Kidney epithelial cell (primary cell): ENCODE measurements at regions not wholly inside any gene's neighbourhood (a gene's known extent, or its start where the extent isn't known, plus 50 kb on each side); places are given as distances from the start of the nearest gene placed in this dataset.
A peak's percentile ranks its signal among the peaks of the same experiment; 100 is the strongest.

Experiments
- DNase-seq: peaks from one replicate; pipeline ENCODE4 v3.0.0-alpha.2; 2010; ENCODE audit warnings: low read depth
- H3K27me3 ChIP-seq: 2 replicates; pipeline ENCODE4 v1.6.0; 2011; ENCODE audit warnings: low read length; ENCODE audit not compliant: control insufficient read depth, insufficient read depth
- H3K36me3 ChIP-seq: 2 replicates; pipeline ENCODE4 v1.5.1; 2011; ENCODE audit warnings: low read length; ENCODE audit not compliant: control insufficient read depth, insufficient read depth
- H3K4me3 ChIP-seq: 2 replicates; pipeline ENCODE4 v1.5.1; 2011; ENCODE audit warnings: low read depth, mild to moderate bottlenecking, control low read depth, low read length
- TF ChIP-seq, protein P1 (sequence below): IDR thresholded peaks from 2 replicates; pipeline ENCODE4 v1.5.1; 2011; ENCODE audit warnings: mild to moderate bottlenecking, moderate library complexity, low read length, control low read depth, inconsistent platforms; ENCODE audit not compliant: insufficient read depth, poor library complexity, severe bottlenecking

DNA sequence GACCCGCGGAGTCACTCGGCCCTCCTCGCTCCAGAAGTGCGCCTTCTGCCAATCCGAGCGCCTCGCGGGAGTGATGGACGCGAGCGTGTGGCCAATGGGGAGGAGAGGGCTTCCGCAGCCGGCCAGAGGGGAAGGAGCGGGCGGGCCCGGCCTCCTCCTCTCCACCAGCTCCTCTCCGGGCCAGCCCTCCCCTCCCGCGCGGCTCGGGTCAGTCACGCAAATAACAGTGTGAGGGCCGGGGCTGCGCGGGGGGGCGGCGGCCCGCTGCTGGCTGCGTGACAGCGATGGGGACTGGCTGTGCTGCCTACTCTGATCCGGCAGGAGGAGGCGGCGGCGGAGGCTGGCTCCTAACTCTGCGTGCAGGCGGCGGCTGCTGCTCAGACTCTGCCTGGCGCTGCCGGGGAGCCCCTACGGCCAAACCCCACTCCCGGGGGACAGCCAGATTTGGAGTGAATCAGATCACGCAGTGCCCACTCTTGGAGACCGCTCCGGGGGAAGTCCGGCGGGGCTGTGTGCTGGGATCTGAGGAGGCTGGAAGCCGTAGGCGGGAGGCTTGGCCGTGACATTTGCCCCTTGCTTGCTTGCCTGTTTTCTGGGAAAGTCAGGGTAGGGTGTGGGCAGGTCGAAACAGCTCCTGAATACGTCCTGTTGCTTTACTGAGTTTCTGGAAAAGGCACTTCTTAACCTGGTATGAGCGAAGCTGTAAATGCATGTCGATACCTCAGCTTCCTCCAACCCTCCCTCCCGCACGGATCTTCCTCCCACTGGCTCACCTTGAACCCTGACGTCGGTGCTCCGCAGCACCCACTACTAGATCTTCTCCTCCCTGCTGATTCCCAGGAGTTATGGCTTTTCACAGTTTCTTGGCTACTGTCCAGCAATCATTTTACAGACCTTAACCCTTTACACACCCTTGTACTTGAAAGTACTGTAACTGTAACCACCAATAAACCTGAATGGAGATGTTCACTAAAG, 97.9 kb upstream of the SERTAD2 start:
- Histone ChIP-seq H3K4me3 (peak overlapping the region; percentile 47), H3K36me3 (no peaks in the 10 kb centered on the region), H3K27me3 (no peaks in the 10 kb centered on the region)
- TF ChIP-seq, protein P1, sequence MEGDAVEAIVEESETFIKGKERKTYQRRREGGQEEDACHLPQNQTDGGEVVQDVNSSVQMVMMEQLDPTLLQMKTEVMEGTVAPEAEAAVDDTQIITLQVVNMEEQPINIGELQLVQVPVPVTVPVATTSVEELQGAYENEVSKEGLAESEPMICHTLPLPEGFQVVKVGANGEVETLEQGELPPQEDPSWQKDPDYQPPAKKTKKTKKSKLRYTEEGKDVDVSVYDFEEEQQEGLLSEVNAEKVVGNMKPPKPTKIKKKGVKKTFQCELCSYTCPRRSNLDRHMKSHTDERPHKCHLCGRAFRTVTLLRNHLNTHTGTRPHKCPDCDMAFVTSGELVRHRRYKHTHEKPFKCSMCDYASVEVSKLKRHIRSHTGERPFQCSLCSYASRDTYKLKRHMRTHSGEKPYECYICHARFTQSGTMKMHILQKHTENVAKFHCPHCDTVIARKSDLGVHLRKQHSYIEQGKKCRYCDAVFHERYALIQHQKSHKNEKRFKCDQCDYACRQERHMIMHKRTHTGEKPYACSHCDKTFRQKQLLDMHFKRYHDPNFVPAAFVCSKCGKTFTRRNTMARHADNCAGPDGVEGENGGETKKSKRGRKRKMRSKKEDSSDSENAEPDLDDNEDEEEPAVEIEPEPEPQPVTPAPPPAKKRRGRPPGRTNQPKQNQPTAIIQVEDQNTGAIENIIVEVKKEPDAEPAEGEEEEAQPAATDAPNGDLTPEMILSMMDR = no peak
- no peak for DNase-seq

DNA sequence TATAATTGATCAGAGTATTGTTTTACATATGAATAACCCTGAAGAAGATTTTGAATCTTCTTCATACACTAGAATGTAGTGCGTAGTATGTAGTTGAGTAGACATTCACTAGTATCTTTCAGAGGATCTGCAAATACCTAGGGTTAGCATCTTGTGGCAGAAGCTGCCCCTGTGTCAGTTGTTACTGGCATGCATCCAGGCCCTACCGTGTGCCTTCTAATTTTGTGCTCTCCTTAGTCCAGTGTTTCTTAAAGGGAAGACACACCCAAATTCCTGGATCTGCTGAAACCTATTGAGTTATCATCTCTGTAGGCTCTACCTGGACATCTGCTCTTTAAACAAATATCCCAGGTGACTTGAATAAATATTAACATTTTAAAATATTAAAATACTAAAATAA, 99.7 kb upstream of the SERTAD2 start:
- no peak for DNase-seq
- H3K36me3 ChIP-seq = no peaks in the 10 kb centered on the region
- no peak overlapping the region for H3K4me3 ChIP-seq
- no peaks in the 10 kb centered on the region for H3K27me3 ChIP-seq
- TF ChIP-seq, protein P1 = no peak

DNA sequence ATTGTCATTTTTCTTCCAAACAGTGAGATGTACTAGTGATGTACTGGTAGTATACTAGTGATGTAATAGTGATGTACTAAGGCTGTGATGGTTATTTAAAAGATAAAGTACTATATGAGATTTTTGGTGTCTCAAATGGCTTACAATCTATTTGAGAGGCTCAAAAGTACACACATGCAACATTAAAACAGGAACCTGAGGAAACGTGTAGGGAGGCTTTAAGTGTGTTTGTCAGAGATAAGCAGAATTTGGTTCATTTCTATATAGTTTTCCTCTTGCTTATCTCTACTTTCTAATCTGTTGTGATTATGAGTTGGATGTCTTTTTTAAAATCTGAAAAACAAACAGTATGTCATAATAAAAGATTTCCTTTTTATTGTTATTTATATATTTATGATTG, 100.9 kb upstream of the SERTAD2 start:
- no peaks in the 10 kb centered on the region for H3K27me3 ChIP-seq
- TF ChIP-seq, protein P1 = no peak
- no peak for DNase-seq
- H3K36me3 ChIP-seq = no peaks in the 10 kb centered on the region
- H3K4me3 ChIP-seq = no peak overlapping the region

DNA sequence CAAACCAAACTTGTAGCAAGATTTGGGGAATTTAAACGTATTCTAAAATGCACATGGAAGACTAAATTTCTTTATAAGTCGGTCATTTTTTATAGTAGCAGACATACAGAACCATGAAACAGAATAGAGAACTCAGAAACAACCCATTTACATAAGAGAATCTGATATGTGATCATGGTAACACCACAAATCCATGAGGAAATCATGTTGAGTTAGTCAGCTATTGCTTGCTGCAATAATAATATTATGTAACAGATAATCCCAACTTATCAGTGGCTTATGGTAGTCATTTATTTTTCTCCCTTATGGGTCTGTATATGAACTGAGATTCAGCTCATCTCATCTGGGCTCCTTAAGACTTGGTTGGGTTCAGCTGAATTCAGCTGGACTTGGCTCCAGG, 103.4 kb upstream of the SERTAD2 start:
- H3K36me3 ChIP-seq = no peaks in the 10 kb centered on the region
- TF ChIP-seq, protein P1 = no peak
- DNase-seq = no peak
- H3K4me3 ChIP-seq = no peak overlapping the region
- no peaks in the 10 kb centered on the region for H3K27me3 ChIP-seq

DNA sequence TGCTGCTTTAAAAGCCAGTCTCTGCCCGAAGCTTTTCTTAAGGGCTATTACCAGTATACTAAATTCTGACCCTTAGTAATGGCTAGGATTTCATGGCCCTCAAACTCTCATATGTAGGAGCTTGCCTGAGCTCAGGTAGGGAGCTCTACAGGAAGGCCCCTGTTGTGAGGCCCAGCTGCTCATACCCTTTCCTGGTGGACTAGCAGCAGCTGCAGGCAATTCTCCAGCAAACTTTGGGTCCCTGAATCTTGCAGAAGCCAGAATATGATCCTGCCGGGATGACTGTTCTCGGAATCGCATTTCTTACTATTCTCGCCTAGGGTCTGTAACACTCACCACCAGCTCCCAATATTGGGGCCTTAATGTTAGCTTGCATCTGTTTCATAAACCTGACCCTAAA, 106.4 kb upstream of the SERTAD2 start:
- Histone ChIP-seq H3K36me3 (no peaks in the 10 kb centered on the region), H3K27me3 (no peaks in the 10 kb centered on the region), H3K4me3 (no peak overlapping the region)
- TF ChIP-seq, protein P1 = no peak
- DNase-seq = no peak
